GM12874 (cell line): ENCODE measurements at regions not wholly inside any gene's neighbourhood (a gene's known extent, or its start where the extent isn't known, plus 50 kb on each side); places are given as distances from the start of the nearest gene placed in this dataset.

Experiments used
- CTCF ChIP-seq: IDR thresholded peaks from 2 replicates; pipeline ENCODE4 v1.5.1; 2011; ENCODE audit warnings: low read depth, mild to moderate bottlenecking, control low read depth, low read length, moderate library complexity; ENCODE audit not compliant: insufficient read depth

- no peak for TF ChIP-seq CTCF
Observed at GRCh38 chr11:106186630-106187029, 109.2 kb downstream of the AASDHPPT start.

DNA sequence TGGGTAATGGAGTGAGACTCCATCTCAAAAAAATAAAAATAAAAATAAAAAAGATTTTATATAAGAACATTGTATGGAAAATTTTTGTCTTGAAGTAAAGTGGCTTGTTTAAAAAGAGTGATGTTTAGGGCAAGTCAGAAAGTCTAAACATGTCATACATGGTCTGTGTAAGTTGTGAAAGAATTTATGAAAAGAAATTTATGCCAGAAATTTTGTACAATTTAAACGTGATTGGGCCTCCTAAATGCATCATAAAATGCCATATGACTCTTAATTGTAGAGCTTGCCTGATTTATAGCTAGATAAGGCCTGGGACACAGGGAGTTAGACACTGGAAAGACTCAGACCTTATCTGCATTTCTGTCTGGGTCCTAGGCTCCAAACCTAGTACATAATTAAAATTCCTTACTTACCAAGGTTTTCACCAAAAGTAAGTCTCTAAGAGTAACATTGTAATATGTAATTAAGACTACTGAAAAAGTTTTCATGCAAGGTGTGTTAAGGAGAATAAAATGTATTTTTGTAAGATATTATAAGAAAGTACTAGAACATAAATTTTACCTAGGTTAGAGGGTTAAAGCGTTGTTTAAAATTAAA, 110.5 kb downstream of the AASDHPPT start:
- no peak for TF ChIP-seq CTCF

- TF ChIP-seq CTCF: no peak
Observed at GRCh38 chr11:106193956-106194355, 116.5 kb downstream of the AASDHPPT start.

- TF ChIP-seq CTCF: no peak
Observed at GRCh38 chr11:106197438-106197837, 120.0 kb downstream of the AASDHPPT start.

- no peak for TF ChIP-seq CTCF
Observed at GRCh38 chr11:106202935-106203620, 125.6 kb downstream of the AASDHPPT start.

GRCh38 chr11:106208760-106209159, 131.3 kb downstream of the AASDHPPT start:
- TF ChIP-seq CTCF: no peak

- no peak for TF ChIP-seq CTCF
Observed at GRCh38 chr11:106212081-106212480, 134.6 kb downstream of the AASDHPPT start.
